Esophagus muscularis mucosa (tissue), 4 donors: ENCODE measurements at regions not wholly inside any gene's neighbourhood (a gene's known extent, or its start where the extent isn't known, plus 50 kb on each side); places are given as distances from the start of the nearest gene placed in this dataset.

ENCODE experiments used
- DNase-seq: peaks from one replicate; pipeline ENCODE4 v3.0.0-alpha.2; 2017; ENCODE audit errors: extremely low spot score
- H3K27ac ChIP-seq, 4 donors: fragments of 200-600 bp; sonication (generic); replicated peaks in 1 of 4; 1 replicate in 3 of 4; 2 replicates in 1 of 4; pipeline ENCODE4 v1.5.1; 2016 to 2019; ENCODE audit warnings: mild to moderate bottlenecking in 1 of 4
- H3K27me3 ChIP-seq, 4 donors: fragments of 200-600 bp; sonication (generic); one replicate each; pipeline versions ENCODE4 v1.5.1 to v1.6.0; 2016 to 2019
- H3K36me3 ChIP-seq, 4 donors: fragments of 200-600 bp; sonication (generic); one replicate each; pipeline ENCODE4 v1.5.1; 2016 to 2019
- H3K4me1 ChIP-seq, 4 donors: fragments of 200-600 bp; sonication (generic); one replicate each; pipeline ENCODE4 v1.5.1; 2016 to 2019
- H3K4me3 ChIP-seq, 4 donors: fragments of 200-600 bp; sonication (generic); 1 replicate in 2 of 4; 2 replicates in 2 of 4; pipeline ENCODE4 v1.5.1; 2016 to 2019; ENCODE audit warnings: mild to moderate bottlenecking in 4 of 4, moderate library complexity in 1 of 4
- H3K9me3 ChIP-seq, 4 donors: fragments of 200-600 bp; sonication (generic); 1 replicate in 3 of 4; 2 replicates in 1 of 4; pipeline ENCODE4 v1.5.1; 2016 to 2019
- CTCF ChIP-seq, 3 experiments: fragments of 200-600 bp in 2 of 3; fragments of 450-650 bp in 1 of 3; sonication (generic) in 2 of 3; IDR thresholded peaks; one replicate each; pipeline ENCODE4 v1.5.1; 2017 to 2019; ENCODE audit warnings: antibody characterized with exemption in 3 of 3, mild to moderate bottlenecking in 2 of 3, moderate library complexity in 1 of 3
- EP300 ChIP-seq: sonication (generic); formaldehyde crosslinking; IDR thresholded peaks from one replicate; pipeline ENCODE4 v1.6.1; 2017; ENCODE audit warnings: antibody characterized with exemption
- POLR2A ChIP-seq: fragments of 450-650 bp; IDR thresholded peaks from one replicate; pipeline ENCODE4 v1.6.1; 2017; ENCODE audit warnings: antibody characterized with exemption, moderate library complexity, mild to moderate bottlenecking, low read depth
- POLR2AphosphoS5 ChIP-seq, 2 donors: sonication (generic); formaldehyde crosslinking; IDR thresholded peaks; one replicate each; pipeline ENCODE4 v1.6.1; 2017; ENCODE audit warnings: antibody characterized with exemption in 2 of 2
- WGBS: methylation state at CpG from one replicate; pipeline ENCODE4 v1.1.5; 2018; 5-methylcytosine and 5-hydroxymethylcytosine counted together
- intact Hi-C: fragments of 100-400 bp; cut with DNase I; formaldehyde crosslinking; loops from one replicate; pipeline ENCODE4 v1.15.1; 2023

- no peak for DNase-seq
- 75% methylated on average over 1 of the region's 1 CpG for WGBS
- TF ChIP-seq POLR2A: no peak
- no peak for TF ChIP-seq POLR2AphosphoS5 (IDR thresholded peaks at IDR 0.05)
- no peak for TF ChIP-seq CTCF (IDR thresholded peaks at IDR 0.05)
- TF ChIP-seq EP300: no peak
Observed at GRCh38 chr4:161247831-161248230, 916.0 kb downstream of the FSTL5 start.

GRCh38 chr4:161238033-161238432, 925.8 kb downstream of the FSTL5 start:
- intact Hi-C loops: no loop called here
- WGBS: 80% methylated on average over 3 of the region's 3 CpGs
- no peak for TF ChIP-seq POLR2AphosphoS5 (IDR thresholded peaks at IDR 0.05)

More at GRCh38 chr4:161247831-161248230, 916.0 kb downstream of the FSTL5 start:
- Histone ChIP-seq H3K9me3 (peaks cover 0 to 19% (median 10%) of the 10 kb centered on the region in 4 donors), H3K27ac (no peak overlapping the region), H3K27me3 (no peaks in the 10 kb centered on the region), H3K4me1 (no peaks in the 10 kb centered on the region), H3K36me3 (no peaks in the 10 kb centered on the region), H3K4me3 (no peak overlapping the region)
- intact Hi-C loops: no loop called here

GRCh38 chr4:161237495-161237894, 926.3 kb downstream of the FSTL5 start:
- no peaks in the 10 kb centered on the region for H3K4me1 ChIP-seq
- intact Hi-C loops: no loop called here
- no peak overlapping the region for H3K27ac ChIP-seq
- H3K9me3 ChIP-seq: no peaks in the 10 kb centered on the region
- TF ChIP-seq EP300 (no peak), POLR2A (no peak), POLR2AphosphoS5 (IDR thresholded peaks at IDR 0.05) (no peak), CTCF (IDR thresholded peaks at IDR 0.05) (no peak)
- H3K36me3 ChIP-seq: no peaks in the 10 kb centered on the region
- 69% methylated on average over 4 of the region's 4 CpGs for WGBS
- no peaks in the 10 kb centered on the region for H3K27me3 ChIP-seq
- no peak for DNase-seq
- H3K4me3 ChIP-seq: no peak overlapping the region

More at GRCh38 chr4:161238033-161238432, 925.8 kb downstream of the FSTL5 start:
- Histone ChIP-seq H3K27me3 (no peaks in the 10 kb centered on the region), H3K36me3 (no peaks in the 10 kb centered on the region), H3K4me1 (no peaks in the 10 kb centered on the region), H3K4me3 (no peak overlapping the region), H3K27ac (no peak overlapping the region), H3K9me3 (no peaks in the 10 kb centered on the region)
- no peak for DNase-seq

GRCh38 chr4:161225327-161225726, 938.5 kb downstream of the FSTL5 start:
- intact Hi-C loops: no loop called here
- DNase-seq: no peak
- Histone ChIP-seq H3K27me3 (no peaks in the 10 kb centered on the region), H3K36me3 (no peaks in the 10 kb centered on the region), H3K9me3 (no peaks in the 10 kb centered on the region), H3K4me1 (no peaks in the 10 kb centered on the region), H3K4me3 (no peak overlapping the region), H3K27ac (no peak overlapping the region)
- TF ChIP-seq POLR2A: no peak
- TF ChIP-seq CTCF (IDR thresholded peaks at IDR 0.05): no peak
- TF ChIP-seq POLR2AphosphoS5 (IDR thresholded peaks at IDR 0.05): no peak
- TF ChIP-seq EP300: no peak

- DNase-seq: no peak
- Histone ChIP-seq H3K27me3 (no peaks in the 10 kb centered on the region), H3K36me3 (no peaks in the 10 kb centered on the region)
Observed at GRCh38 chr4:161222889-161223288, 940.9 kb downstream of the FSTL5 start.

More at GRCh38 chr4:161222889-161223288, 940.9 kb downstream of the FSTL5 start:
- H3K4me1 ChIP-seq: no peaks in the 10 kb centered on the region
- TF ChIP-seq POLR2AphosphoS5 (IDR thresholded peaks at IDR 0.05): no peak
- no peak for TF ChIP-seq CTCF (IDR thresholded peaks at IDR 0.05)
- TF ChIP-seq POLR2A: no peak
- TF ChIP-seq EP300: no peak
- no peak overlapping the region for H3K4me3 ChIP-seq
- no peak overlapping the region for H3K27ac ChIP-seq
- no peaks in the 10 kb centered on the region for H3K9me3 ChIP-seq
- intact Hi-C loops: no loop called here
- WGBS: 86% methylated on average over 2 of the region's 2 CpGs
